Endothelial cell of umbilical vein (primary cell): ENCODE measurements at regions not wholly inside any gene's neighbourhood (a gene's known extent, or its start where the extent isn't known, plus 50 kb on each side); places are given as distances from the start of the nearest gene placed in this dataset.

Source experiments
- BruUV-seq: library from RNA; stranded (reverse); fragments of 400-500 nt; replicated peaks from 2 replicates; lab custom pipeline; 2021; lab: Mats Ljungman, UMichigan
- CTCF ChIA-PET: fragments of 300-600, 350-600 bp; sonication (Branson Sonifier 250); formaldehyde crosslinking; loops from one replicate; lab custom pipeline; 2021; ENCODE audit warnings: antibody characterized with exemption, inconsistent platforms; lab: Charles Lee
- POLR2A ChIA-PET: fragments of 300-600, 350-600 bp; sonication (Branson Sonifier 250); formaldehyde crosslinking; loops from one replicate; lab custom pipeline; 2021; ENCODE audit warnings: antibody characterized with exemption, inconsistent platforms; lab: Charles Lee
- DNase-seq: peaks from one replicate; pipeline ENCODE4 v3.0.0-alpha.2; 2011; ENCODE audit warnings: low read depth, low spot score
- FAIRE-seq: peaks from 2 replicates; lab custom pipeline; 2011; peaks lifted over from hg19 to GRCh38; lab: Jason Lieb, UNC
- H2AFZ ChIP-seq: 2 replicates; pipeline ENCODE4 v1.6.0; 2012; ENCODE audit warnings: low read depth, low read length, control low read depth, inconsistent platforms
- H3K27ac ChIP-seq: 2 replicates; pipeline ENCODE4 v1.5.1; 2011; ENCODE audit warnings: low read depth, mild to moderate bottlenecking, control low read depth, low read length, moderate library complexity; ENCODE audit not compliant: insufficient read depth
- H3K27me3 ChIP-seq, 2 experiments: 2 replicates each; pipeline versions ENCODE4 v1.6.0 to v1.6.1; 2011; ENCODE audit warnings: low read length in 2 of 2, mixed read lengths in 1 of 2; ENCODE audit not compliant: control insufficient read depth in 2 of 2, insufficient read depth in 2 of 2
- H3K36me3 ChIP-seq, 2 experiments: 2 replicates in 1 of 2; 3 replicates in 1 of 2; pipeline ENCODE4 v1.5.1; 2011; ENCODE audit warnings: low read length in 2 of 2, mild to moderate bottlenecking in 1 of 2, moderate library complexity in 1 of 2; ENCODE audit not compliant: control insufficient read depth in 2 of 2, insufficient read depth in 2 of 2; ENCODE audit errors: extremely low read depth in 1 of 2
- H3K4me1 ChIP-seq: 3 replicates; pipeline ENCODE4 v1.5.1; 2011; ENCODE audit warnings: mild to moderate bottlenecking, low read length; ENCODE audit not compliant: control insufficient read depth, insufficient read depth; ENCODE audit errors: extremely low read depth
- H3K4me2 ChIP-seq: 2 replicates; pipeline ENCODE4 v1.6.1; 2011; ENCODE audit warnings: low read length, control low read depth, mixed read lengths; ENCODE audit not compliant: insufficient read depth
- H3K4me3 ChIP-seq, 3 experiments: fragments of 200-600 bp in 1 of 3; sonication (generic), shearing (Covaris generic) in 1 of 3; replicated peaks in 1 of 3; 2 replicates each; pipeline ENCODE4 v1.5.1; 2011 to 2016; ENCODE audit warnings: control low read depth in 3 of 3, low read length in 3 of 3, mild to moderate bottlenecking in 2 of 3, inconsistent platforms in 1 of 3, low read depth in 1 of 3, moderate library complexity in 1 of 3; ENCODE audit not compliant: insufficient read depth in 1 of 3
- H3K79me2 ChIP-seq: 2 replicates; pipeline ENCODE4 v1.6.0; 2012; ENCODE audit warnings: low read length, inconsistent platforms; ENCODE audit not compliant: control insufficient read depth, insufficient read depth
- H3K9ac ChIP-seq: replicated peaks from 2 replicates; pipeline ENCODE3; 2011; ENCODE audit warnings: low read length, control low read depth; ENCODE audit not compliant: insufficient read depth; ENCODE audit errors: extremely low read depth
- H3K9me1 ChIP-seq: replicated peaks from 3 replicates; pipeline ENCODE4 v1.6.0; 2011; ENCODE audit warnings: mild to moderate bottlenecking, low read length; ENCODE audit not compliant: control insufficient read depth, insufficient read depth; ENCODE audit errors: extremely low read depth
- H3K9me3 ChIP-seq: replicated peaks from 2 replicates; pipeline ENCODE4 v1.5.1; 2012; ENCODE audit warnings: low read length, inconsistent platforms; ENCODE audit not compliant: control insufficient read depth, insufficient read depth
- H4K20me1 ChIP-seq: replicated peaks from 2 replicates; pipeline ENCODE3; 2011; ENCODE audit warnings: mild to moderate bottlenecking, low read length; ENCODE audit not compliant: control insufficient read depth, insufficient read depth; ENCODE audit errors: extremely low read depth
- EZH2 ChIP-seq: IDR thresholded peaks from 2 replicates; pipeline ENCODE4 v1.6.1; 2012; ENCODE audit warnings: borderline replicate concordance, low read depth, mild to moderate bottlenecking, moderate library complexity, low read length, inconsistent platforms; ENCODE audit not compliant: severe bottlenecking
- FOS ChIP-seq: IDR thresholded peaks from 2 replicates; pipeline ENCODE4 v1.6.1; 2011; ENCODE audit warnings: mild to moderate bottlenecking, low read length, moderate library complexity, borderline replicate concordance; ENCODE audit not compliant: insufficient read depth
- GATA2 ChIP-seq: IDR thresholded peaks from 2 replicates; pipeline ENCODE4 v1.7.0; 2011; ENCODE audit warnings: low read depth, mild to moderate bottlenecking, moderate library complexity, mixed read lengths, low read length; ENCODE audit not compliant: insufficient read length, insufficient read depth
- JUN ChIP-seq: IDR thresholded peaks from 2 replicates; pipeline ENCODE4 v1.6.1; 2011; ENCODE audit warnings: borderline replicate concordance, low read depth; ENCODE audit not compliant: insufficient read length, insufficient read depth
- MYC ChIP-seq: IDR thresholded peaks from one replicate; pipeline ENCODE4 v1.6.1; 2011; ENCODE audit warnings: mild to moderate bottlenecking, low read depth, low read length
- POLR2A ChIP-seq: IDR thresholded peaks from 2 replicates; pipeline ENCODE4 v1.6.1; 2012; ENCODE audit warnings: low read depth, mild to moderate bottlenecking, control low read depth, low read length
- POLR2AphosphoS5 ChIP-seq: IDR thresholded peaks from 2 replicates; pipeline ENCODE4 v1.6.1; 2012; ENCODE audit warnings: low read depth, mild to moderate bottlenecking, control low read depth, low read length, moderate library complexity; ENCODE audit not compliant: insufficient read depth
- dilution Hi-C: fragments of 300-500 bp; cut with MboI; formaldehyde crosslinking; loops from one replicate; pipeline ENCODE4 v1.15.0; 2019; ENCODE audit warnings: low sequenced_read_pairs; ENCODE audit not compliant: extremely low pct_ligation_motif_present
- intact Hi-C: fragments of 100-400 bp; cut with micrococcal nuclease; formaldehyde crosslinking; loops from one replicate; pipeline ENCODE4 v1.10.0; 2022
- TF ChIP-seq, protein P1 (sequence below): IDR thresholded peaks from 2 replicates; pipeline ENCODE4 v1.6.1; 2011; ENCODE audit not compliant: insufficient read depth, insufficient read length
- TF ChIP-seq, protein P2 (sequence below), 2 donors: IDR thresholded peaks; 1 replicate in 1 of 2; 2 replicates in 1 of 2; pipeline ENCODE4 v1.5.1; 2011; ENCODE audit warnings: low read length in 2 of 2, mild to moderate bottlenecking in 2 of 2, moderate library complexity in 2 of 2, control low read depth in 1 of 2, inconsistent platforms in 1 of 2, low read depth in 1 of 2; ENCODE audit not compliant: insufficient read depth in 1 of 2; ENCODE audit errors: extremely low read depth in 1 of 2

GRCh38 chr5:61232490-61233050 is 70.3 kb upstream of the SMIM15 start:
- TF ChIP-seq POLR2A (no peak), JUN (no peak), FOS (no peak), MYC (no peak), GATA2 (no peak), EZH2 (no peak), POLR2AphosphoS5 (no peak)
- TF ChIP-seq, protein P1, sequence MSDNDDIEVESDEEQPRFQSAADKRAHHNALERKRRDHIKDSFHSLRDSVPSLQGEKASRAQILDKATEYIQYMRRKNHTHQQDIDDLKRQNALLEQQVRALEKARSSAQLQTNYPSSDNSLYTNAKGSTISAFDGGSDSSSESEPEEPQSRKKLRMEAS, result no peak
- Histone ChIP-seq H3K27ac (no peak overlapping the region), H3K4me2 (no peak overlapping the region), H3K27me3 (no peaks in the 10 kb centered on the region), H3K79me2 (no peaks in the 10 kb centered on the region), H3K9me1 (no peaks in the 10 kb centered on the region), H3K36me3 (no peaks in the 10 kb centered on the region), H3K4me1 (peaks cover 8% of the 10 kb centered on the region), H2AFZ (no peak overlapping the region), H3K9me3 (no peaks in the 10 kb centered on the region), H3K4me3 (no peak overlapping the region), H3K9ac (no peak overlapping the region), H4K20me1 (no peaks in the 10 kb centered on the region)
- ChIA-PET CTCF (interaction anchor here (1.3 to 1.4 kb wide), 2 partner anchors 20 to 426 kb away, joined by 3 read pairs; no protein-coding TSS in a partner anchor), POLR2A (no interaction called here)
- BruUV-seq, result no TSS peak
- intact Hi-C loops (no loop called here), dilution Hi-C loops (no loop called here)
- FAIRE-seq, result no peak
- no peak for DNase-seq

GRCh38 chr5:61234019-61234418 is 71.8 kb upstream of the SMIM15 start:
- CTCF ChIA-PET, result no interaction called here
- intact Hi-C loops, result no loop called here

More at GRCh38 chr5:61234019-61234418, 71.8 kb upstream of the SMIM15 start:
- Histone ChIP-seq H3K27me3 (no peaks in the 10 kb centered on the region), H3K27ac (no peak overlapping the region), H3K4me3 (no peak overlapping the region), H3K9me1 (no peaks in the 10 kb centered on the region), H3K4me2 (no peak overlapping the region), H4K20me1 (no peaks in the 10 kb centered on the region), H2AFZ (no peak overlapping the region), H3K4me1 (peaks cover under 1% of the 10 kb centered on the region), H3K36me3 (no peaks in the 10 kb centered on the region), H3K9ac (no peak overlapping the region), H3K79me2 (no peaks in the 10 kb centered on the region), H3K9me3 (no peaks in the 10 kb centered on the region)
- dilution Hi-C loops, result no loop called here
- POLR2A ChIA-PET, result no interaction called here
- no peak for FAIRE-seq
- no peak for DNase-seq
- TF ChIP-seq, protein P2, sequence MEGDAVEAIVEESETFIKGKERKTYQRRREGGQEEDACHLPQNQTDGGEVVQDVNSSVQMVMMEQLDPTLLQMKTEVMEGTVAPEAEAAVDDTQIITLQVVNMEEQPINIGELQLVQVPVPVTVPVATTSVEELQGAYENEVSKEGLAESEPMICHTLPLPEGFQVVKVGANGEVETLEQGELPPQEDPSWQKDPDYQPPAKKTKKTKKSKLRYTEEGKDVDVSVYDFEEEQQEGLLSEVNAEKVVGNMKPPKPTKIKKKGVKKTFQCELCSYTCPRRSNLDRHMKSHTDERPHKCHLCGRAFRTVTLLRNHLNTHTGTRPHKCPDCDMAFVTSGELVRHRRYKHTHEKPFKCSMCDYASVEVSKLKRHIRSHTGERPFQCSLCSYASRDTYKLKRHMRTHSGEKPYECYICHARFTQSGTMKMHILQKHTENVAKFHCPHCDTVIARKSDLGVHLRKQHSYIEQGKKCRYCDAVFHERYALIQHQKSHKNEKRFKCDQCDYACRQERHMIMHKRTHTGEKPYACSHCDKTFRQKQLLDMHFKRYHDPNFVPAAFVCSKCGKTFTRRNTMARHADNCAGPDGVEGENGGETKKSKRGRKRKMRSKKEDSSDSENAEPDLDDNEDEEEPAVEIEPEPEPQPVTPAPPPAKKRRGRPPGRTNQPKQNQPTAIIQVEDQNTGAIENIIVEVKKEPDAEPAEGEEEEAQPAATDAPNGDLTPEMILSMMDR (IDR thresholded peaks at IDR 0.05; ENCODE audit: extremely low read depth in 1 of 2, insufficient read depth in 1 of 2, low read depth in 1 of 2, low read length in 2 of 2), result no peak
- TF ChIP-seq JUN (no peak), POLR2A (no peak), FOS (no peak), MYC (no peak)
- TF ChIP-seq, protein P1, result no peak
- no TSS peak for BruUV-seq
